Gastrocnemius medialis (tissue), 4 donors: ENCODE measurements at regions not wholly inside any gene's neighbourhood (a gene's known extent, or its start where the extent isn't known, plus 50 kb on each side); places are given as distances from the start of the nearest gene placed in this dataset.

ENCODE experiments used
- ATAC-seq, 2 donors: fragments of 150-250 bp; one replicate each; pipeline ENCODE4 v1.9.1; 2016
- DNase-seq, 2 donors: peaks; one replicate each; pipeline ENCODE4 v3.0.0-alpha.2; 2019
- H3K27ac ChIP-seq, 4 donors: fragments of 200-600 bp; sonication (generic); 1 replicate in 1 of 4; 2 replicates in 3 of 4; pipeline ENCODE4 v1.5.1; 2016 to 2018; ENCODE audit warnings: mild to moderate bottlenecking in 2 of 4, moderate library complexity in 1 of 4
- H3K27me3 ChIP-seq, 3 donors: fragments of 200-600 bp; sonication (generic) in 2 of 3; 1 replicate in 1 of 3; 2 replicates in 2 of 3; pipeline versions ENCODE4 v1.5.1 to v1.6.0; 2016 to 2019; ENCODE audit warnings: mild to moderate bottlenecking in 1 of 3, moderate library complexity in 1 of 3
- H3K36me3 ChIP-seq, 2 donors: fragments of 200-600 bp; sonication (generic) in 1 of 2; one replicate each; pipeline ENCODE4 v1.5.1; 2017 to 2018
- H3K4me1 ChIP-seq, 2 donors: fragments of 200-600 bp; sonication (generic) in 1 of 2; one replicate each; pipeline ENCODE4 v1.5.1; 2016 to 2017; ENCODE audit warnings: mild to moderate bottlenecking in 2 of 2
- H3K4me3 ChIP-seq, 4 donors: fragments of 200-600 bp; sonication (generic) in 3 of 4; 1 replicate in 1 of 4; 2 replicates in 3 of 4; pipeline ENCODE4 v1.5.1; 2016 to 2019; ENCODE audit warnings: mild to moderate bottlenecking in 2 of 4
- H3K9me3 ChIP-seq, 3 donors: fragments of 200-600 bp; sonication (generic) in 2 of 3; 1 replicate in 1 of 3; 2 replicates in 2 of 3; pipeline ENCODE4 v1.5.1; 2016 to 2019
- CTCF ChIP-seq, 5 experiments: fragments of 450-650 bp in 3 of 5; fragments of 200-600 bp in 2 of 5; sonication (generic) in 2 of 5; IDR thresholded peaks in 4 of 5; conservative IDR thresholded peaks in 1 of 5; 1 replicate in 4 of 5; 2 replicates in 1 of 5; pipeline ENCODE4 v1.5.1; 2016 to 2019; ENCODE audit warnings: antibody characterized with exemption in 5 of 5, mild to moderate bottlenecking in 3 of 5, moderate library complexity in 3 of 5
- POLR2A ChIP-seq, 2 donors: fragments of 450-650 bp; IDR thresholded peaks; one replicate each; pipeline ENCODE4 v1.6.1; 2017; ENCODE audit warnings: antibody characterized with exemption in 2 of 2, mild to moderate bottlenecking in 2 of 2, moderate library complexity in 2 of 2
- in situ Hi-C, 4 donors: fragments of 200-750 bp; cut with MboI; loops; one replicate each; pipeline versions ENCODE4 v1.15.0 to v1.8.0; 2017; ENCODE audit warnings: low sequenced_read_pairs in 4 of 4
- intact Hi-C: fragments of 100-400 bp; cut with DNase I; formaldehyde crosslinking; loops from one replicate; pipeline ENCODE4 v1.15.1; 2023; ENCODE audit warnings: low total_unique reads

- H3K4me3 ChIP-seq = no peak overlapping the region
- no peak for DNase-seq
- H3K27ac ChIP-seq = no peak overlapping the region
- intact Hi-C loops = no loop called here
- in situ Hi-C loops = no loop called here
- no peak for ATAC-seq
- no peaks in the 10 kb centered on the region for H3K4me1 ChIP-seq
- no peaks in the 10 kb centered on the region for H3K27me3 ChIP-seq
- TF ChIP-seq POLR2A (IDR thresholded peaks at IDR 0.05) (no peak), CTCF (IDR thresholded peaks at IDR 0.05 in 4 of 5, conservative IDR thresholded peaks at IDR 0.05 in 1 of 5) (no peak)
- no peaks in the 10 kb centered on the region for H3K9me3 ChIP-seq
- no peaks in the 10 kb centered on the region for H3K36me3 ChIP-seq
Observed at GRCh38 chr13:33466262-33466661, 180.7 kb upstream of the STARD13 start.

GRCh38 chr13:33467556-33467955 lies 182.0 kb upstream of the STARD13 start:
- ATAC-seq (no peak), DNase-seq (no peak)
- intact Hi-C loops (no loop called here), in situ Hi-C loops (no loop called here)
- H3K4me1 ChIP-seq = no peaks in the 10 kb centered on the region
- H3K9me3 ChIP-seq = no peaks in the 10 kb centered on the region
- TF ChIP-seq POLR2A (IDR thresholded peaks at IDR 0.05) = no peak
- TF ChIP-seq CTCF (IDR thresholded peaks at IDR 0.05 in 4 of 5, conservative IDR thresholded peaks at IDR 0.05 in 1 of 5) = no peak
- H3K27ac ChIP-seq = no peak overlapping the region
- no peaks in the 10 kb centered on the region for H3K27me3 ChIP-seq
- no peak overlapping the region for H3K4me3 ChIP-seq
- no peaks in the 10 kb centered on the region for H3K36me3 ChIP-seq

DNA sequence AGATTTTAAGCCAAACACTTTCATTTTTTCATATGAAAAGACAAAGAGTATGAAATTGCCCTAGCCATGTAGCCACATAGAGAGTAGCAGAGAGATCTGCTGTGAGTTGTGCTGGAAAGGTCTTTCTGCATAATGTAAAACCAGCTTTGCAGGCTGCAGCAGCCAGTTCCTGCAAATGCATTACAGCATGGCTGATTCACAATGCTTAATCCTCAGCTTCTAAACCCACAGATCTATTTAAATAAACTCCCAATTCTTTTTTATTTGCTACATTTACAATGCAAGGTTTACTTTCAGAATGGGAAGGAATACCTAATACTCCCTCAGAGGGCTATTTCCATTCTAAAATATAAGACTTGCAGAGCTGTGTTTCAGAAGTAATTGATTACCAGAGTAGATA lies 185.6 kb upstream of the STARD13 start:
- Histone ChIP-seq H3K27ac (no peak overlapping the region), H3K36me3 (no peaks in the 10 kb centered on the region), H3K27me3 (no peaks in the 10 kb centered on the region), H3K4me1 (no peaks in the 10 kb centered on the region), H3K9me3 (no peaks in the 10 kb centered on the region), H3K4me3 (no peak overlapping the region)
- TF ChIP-seq CTCF (IDR thresholded peaks at IDR 0.05 in 4 of 5, conservative IDR thresholded peaks at IDR 0.05 in 1 of 5) (no peak), POLR2A (IDR thresholded peaks at IDR 0.05) (no peak)
- no peak for DNase-seq
- intact Hi-C loops (no loop called here), in situ Hi-C loops (no loop called here)
- ATAC-seq = no peak

- intact Hi-C loops = no loop called here
- H3K36me3 ChIP-seq = no peaks in the 10 kb centered on the region
- no peaks in the 10 kb centered on the region for H3K9me3 ChIP-seq
- TF ChIP-seq CTCF (IDR thresholded peaks at IDR 0.05 in 4 of 5, conservative IDR thresholded peaks at IDR 0.05 in 1 of 5) (no peak), POLR2A (IDR thresholded peaks at IDR 0.05) (no peak)
- no peaks in the 10 kb centered on the region for H3K4me1 ChIP-seq
- no peak overlapping the region for H3K27ac ChIP-seq
- DNase-seq = no peak
- in situ Hi-C loops = no loop called here
- no peaks in the 10 kb centered on the region for H3K27me3 ChIP-seq
- ATAC-seq = no peak
- no peak overlapping the region for H3K4me3 ChIP-seq
Observed at GRCh38 chr13:33472446-33472845, 186.9 kb upstream of the STARD13 start.

- intact Hi-C loops = no loop called here
- ATAC-seq = no peak
Observed at GRCh38 chr13:33479105-33479504, 193.6 kb upstream of the STARD13 start.

More at GRCh38 chr13:33479105-33479504, 193.6 kb upstream of the STARD13 start:
- Histone ChIP-seq H3K9me3 (no peaks in the 10 kb centered on the region), H3K27me3 (no peaks in the 10 kb centered on the region), H3K36me3 (no peaks in the 10 kb centered on the region), H3K4me3 (no peak overlapping the region), H3K4me1 (no peaks in the 10 kb centered on the region), H3K27ac (no peak overlapping the region)
- in situ Hi-C loops = no loop called here
- TF ChIP-seq CTCF (IDR thresholded peaks at IDR 0.05 in 4 of 5, conservative IDR thresholded peaks at IDR 0.05 in 1 of 5) (no peak), POLR2A (IDR thresholded peaks at IDR 0.05) (no peak)
- no peak for DNase-seq
